Neural cell (in vitro differentiated cells): ENCODE measurements at regions not wholly inside any gene's neighbourhood (a gene's known extent, or its start where the extent isn't known, plus 50 kb on each side); places are given as distances from the start of the nearest gene placed in this dataset.

Source experiments
- H2AFZ ChIP-seq: fragments of 200-600, 300-800 bp; sonication (generic), shearing (Covaris generic); 2 replicates; pipeline ENCODE4 v1.6.0; 2014; ENCODE audit warnings: low read depth, mild to moderate bottlenecking, antibody characterized with exemption, low read length, moderate library complexity
- H3F3A ChIP-seq: fragments of 200-600 bp; shearing (Covaris generic); 2 replicates; pipeline ENCODE4 v1.6.1; 2016; ENCODE audit warnings: mild to moderate bottlenecking, moderate library complexity, mixed read lengths, antibody characterized with exemption, low read length; ENCODE audit not compliant: insufficient read depth, poor library complexity, severe bottlenecking
- H3K27ac ChIP-seq: fragments of 200-600, 300-800 bp; sonication (generic), shearing (Covaris generic); 2 replicates; pipeline ENCODE4 v1.5.1; 2014; ENCODE audit warnings: mild to moderate bottlenecking, low read length, moderate library complexity
- H3K27me3 ChIP-seq: fragments of 300-800, 200-600 bp; sonication (generic), shearing (Covaris generic); 2 replicates; pipeline ENCODE4 v1.6.0; 2014; ENCODE audit warnings: mild to moderate bottlenecking, low read depth, low read length, moderate library complexity; ENCODE audit not compliant: insufficient read depth
- H3K36me3 ChIP-seq: fragments of 300-800, 200-600 bp; sonication (generic), shearing (Covaris generic); 2 replicates; pipeline ENCODE4 v1.5.1; 2014; ENCODE audit warnings: mild to moderate bottlenecking, antibody characterized with exemption, low read length, moderate library complexity; ENCODE audit not compliant: insufficient read depth
- H3K4me2 ChIP-seq: fragments of 300-800, 200-600 bp; sonication (generic), shearing (Covaris generic); 2 replicates; pipeline ENCODE4 v1.6.0; 2014; ENCODE audit warnings: mild to moderate bottlenecking, low read length
- H3K4me3 ChIP-seq: fragments of 300-800, 200-600 bp; sonication (generic), shearing (Covaris generic); 2 replicates; pipeline ENCODE4 v1.5.1; 2014; ENCODE audit warnings: mild to moderate bottlenecking, low read length, moderate library complexity
- H3K79me2 ChIP-seq: fragments of 200-600 bp; shearing (Covaris generic); replicated peaks from 2 replicates; pipeline ENCODE4 v1.6.0; 2014; ENCODE audit warnings: mild to moderate bottlenecking, low read length, moderate library complexity; ENCODE audit not compliant: insufficient read depth
- H3K9ac ChIP-seq: fragments of 300-800, 200-600 bp; sonication (generic), shearing (Covaris generic); 2 replicates; pipeline ENCODE4 v1.6.1; 2016; ENCODE audit warnings: mild to moderate bottlenecking, low read length, mixed read lengths
- H3K9me2 ChIP-seq: fragments of 200-600 bp; shearing (Covaris generic); 2 replicates; pipeline ENCODE4 v1.6.1; 2016; ENCODE audit warnings: mild to moderate bottlenecking, low read length, mixed read lengths; ENCODE audit not compliant: insufficient read depth
- H3K9me3 ChIP-seq: fragments of 200-600, 300-800 bp; sonication (generic), shearing (Covaris generic); 2 replicates; pipeline ENCODE4 v1.6.1; 2016; ENCODE audit warnings: mild to moderate bottlenecking, mixed run types, low read length, moderate library complexity, mixed read lengths
- H4K20me1 ChIP-seq: fragments of 200-600 bp; shearing (Covaris generic); 2 replicates; pipeline ENCODE4 v1.6.1; 2016; ENCODE audit warnings: mild to moderate bottlenecking, mixed run types; ENCODE audit not compliant: insufficient read depth
- EP300 ChIP-seq: fragments of 450-650 bp; conservative IDR thresholded peaks from 2 replicates; pipeline ENCODE4 v1.6.1; 2014; ENCODE audit warnings: antibody characterized with exemption, mild to moderate bottlenecking, moderate library complexity; ENCODE audit not compliant: poor library complexity, severe bottlenecking
- EZH2 ChIP-seq: fragments of 200-600, 300-800 bp; shearing (Covaris generic), sonication (generic); IDR thresholded peaks from 2 replicates; pipeline ENCODE4 v1.6.1; 2014; ENCODE audit warnings: antibody characterized with exemption, low read length, borderline replicate concordance, mild to moderate bottlenecking; ENCODE audit not compliant: insufficient read depth, poor library complexity, severe bottlenecking
- MXI1 ChIP-seq: fragments of 450-650 bp; conservative IDR thresholded peaks from 2 replicates; pipeline ENCODE4 v1.6.1; 2014; ENCODE audit warnings: antibody characterized with exemption, mild to moderate bottlenecking; ENCODE audit not compliant: poor library complexity, severe bottlenecking
- POLR2AphosphoS5 ChIP-seq: IDR thresholded peaks from 2 replicates; pipeline ENCODE4 v1.6.1; 2012
- RAD21 ChIP-seq: fragments of 450-650 bp; conservative IDR thresholded peaks from 2 replicates; pipeline ENCODE4 v1.6.1; 2014; ENCODE audit warnings: antibody characterized with exemption, mild to moderate bottlenecking, moderate library complexity
- SMC3 ChIP-seq: fragments of 450-650 bp; conservative IDR thresholded peaks from 2 replicates; pipeline ENCODE4 v1.6.1; 2014; ENCODE audit warnings: antibody characterized with exemption, mild to moderate bottlenecking, moderate library complexity; ENCODE audit not compliant: poor library complexity
- TAF1 ChIP-seq: IDR thresholded peaks from 2 replicates; pipeline ENCODE4 v1.6.1; 2012; ENCODE audit warnings: low read depth
- TF ChIP-seq, protein P1 (sequence below): fragments of 450-650 bp; IDR thresholded peaks from 2 replicates; pipeline ENCODE4 v1.5.1; 2014; ENCODE audit warnings: antibody characterized with exemption, mild to moderate bottlenecking, moderate library complexity; ENCODE audit not compliant: poor library complexity, severe bottlenecking
- TF ChIP-seq, protein P2 (sequence below): IDR thresholded peaks from 2 replicates; pipeline ENCODE4 v1.6.1; 2012; ENCODE audit warnings: borderline replicate concordance

DNA sequence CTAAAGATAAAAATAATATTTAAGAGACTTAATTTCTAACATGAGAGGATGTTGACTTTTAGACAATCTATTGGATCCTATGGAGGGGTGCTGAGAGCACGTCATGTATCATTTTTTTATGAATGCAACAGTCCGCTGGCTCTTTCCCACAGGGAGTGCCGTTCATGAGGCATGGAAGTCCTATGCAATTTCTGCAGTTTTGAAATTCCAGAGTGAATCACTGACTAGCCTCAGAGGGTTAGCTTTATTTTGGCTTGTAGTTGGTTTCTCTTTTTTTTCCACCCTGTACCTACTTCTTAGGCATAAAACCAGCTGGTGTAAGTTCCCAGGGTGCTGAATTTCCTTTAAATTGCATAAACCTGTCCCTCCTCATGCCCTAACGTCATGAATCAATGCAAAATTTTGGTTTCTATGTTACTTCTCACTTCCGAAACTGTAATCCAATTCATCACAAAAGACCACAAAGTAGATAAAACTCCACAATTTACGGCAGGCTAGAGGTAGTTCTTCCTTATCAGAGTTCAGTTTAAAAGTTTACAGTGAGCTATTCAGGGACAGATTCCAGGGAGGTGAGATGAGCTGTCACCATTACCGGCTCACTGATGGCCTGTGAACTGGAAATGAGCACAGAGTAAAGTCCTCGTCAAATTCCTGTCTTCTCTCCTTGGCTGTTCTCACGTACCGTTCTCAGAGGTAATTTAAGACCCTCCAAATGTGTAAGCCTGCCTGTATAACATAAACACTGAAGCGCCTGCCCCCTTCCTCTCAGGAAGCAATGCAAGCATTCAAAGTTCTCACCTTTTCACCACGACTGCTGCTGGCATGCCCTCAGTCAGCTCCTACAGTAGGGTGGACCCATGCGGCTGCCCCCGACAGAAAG lies 216.6 kb upstream of the SLC10A2 start:
- H3K79me2 ChIP-seq, result no peaks in the 10 kb centered on the region
- H3K4me3 ChIP-seq, result no peak overlapping the region
- H3K9me3 ChIP-seq, result no peaks in the 10 kb centered on the region
- H2AFZ ChIP-seq, result no peak overlapping the region
- H3F3A ChIP-seq, result no peaks in the 10 kb centered on the region
- no peaks in the 10 kb centered on the region for H3K36me3 ChIP-seq
- no peak overlapping the region for H3K27ac ChIP-seq
- H3K9me2 ChIP-seq, result no peaks in the 10 kb centered on the region
- no peaks in the 10 kb centered on the region for H3K27me3 ChIP-seq
- H3K4me2 ChIP-seq, result no peak overlapping the region
- TF ChIP-seq RAD21 (no peak), MXI1 (no peak), SMC3 (no peak), POLR2AphosphoS5 (no peak), EZH2 (no peak), EP300 (no peak), TAF1 (no peak)
- TF ChIP-seq, protein P1, sequence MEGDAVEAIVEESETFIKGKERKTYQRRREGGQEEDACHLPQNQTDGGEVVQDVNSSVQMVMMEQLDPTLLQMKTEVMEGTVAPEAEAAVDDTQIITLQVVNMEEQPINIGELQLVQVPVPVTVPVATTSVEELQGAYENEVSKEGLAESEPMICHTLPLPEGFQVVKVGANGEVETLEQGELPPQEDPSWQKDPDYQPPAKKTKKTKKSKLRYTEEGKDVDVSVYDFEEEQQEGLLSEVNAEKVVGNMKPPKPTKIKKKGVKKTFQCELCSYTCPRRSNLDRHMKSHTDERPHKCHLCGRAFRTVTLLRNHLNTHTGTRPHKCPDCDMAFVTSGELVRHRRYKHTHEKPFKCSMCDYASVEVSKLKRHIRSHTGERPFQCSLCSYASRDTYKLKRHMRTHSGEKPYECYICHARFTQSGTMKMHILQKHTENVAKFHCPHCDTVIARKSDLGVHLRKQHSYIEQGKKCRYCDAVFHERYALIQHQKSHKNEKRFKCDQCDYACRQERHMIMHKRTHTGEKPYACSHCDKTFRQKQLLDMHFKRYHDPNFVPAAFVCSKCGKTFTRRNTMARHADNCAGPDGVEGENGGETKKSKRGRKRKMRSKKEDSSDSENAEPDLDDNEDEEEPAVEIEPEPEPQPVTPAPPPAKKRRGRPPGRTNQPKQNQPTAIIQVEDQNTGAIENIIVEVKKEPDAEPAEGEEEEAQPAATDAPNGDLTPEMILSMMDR, result no peak
- TF ChIP-seq, protein P2, sequence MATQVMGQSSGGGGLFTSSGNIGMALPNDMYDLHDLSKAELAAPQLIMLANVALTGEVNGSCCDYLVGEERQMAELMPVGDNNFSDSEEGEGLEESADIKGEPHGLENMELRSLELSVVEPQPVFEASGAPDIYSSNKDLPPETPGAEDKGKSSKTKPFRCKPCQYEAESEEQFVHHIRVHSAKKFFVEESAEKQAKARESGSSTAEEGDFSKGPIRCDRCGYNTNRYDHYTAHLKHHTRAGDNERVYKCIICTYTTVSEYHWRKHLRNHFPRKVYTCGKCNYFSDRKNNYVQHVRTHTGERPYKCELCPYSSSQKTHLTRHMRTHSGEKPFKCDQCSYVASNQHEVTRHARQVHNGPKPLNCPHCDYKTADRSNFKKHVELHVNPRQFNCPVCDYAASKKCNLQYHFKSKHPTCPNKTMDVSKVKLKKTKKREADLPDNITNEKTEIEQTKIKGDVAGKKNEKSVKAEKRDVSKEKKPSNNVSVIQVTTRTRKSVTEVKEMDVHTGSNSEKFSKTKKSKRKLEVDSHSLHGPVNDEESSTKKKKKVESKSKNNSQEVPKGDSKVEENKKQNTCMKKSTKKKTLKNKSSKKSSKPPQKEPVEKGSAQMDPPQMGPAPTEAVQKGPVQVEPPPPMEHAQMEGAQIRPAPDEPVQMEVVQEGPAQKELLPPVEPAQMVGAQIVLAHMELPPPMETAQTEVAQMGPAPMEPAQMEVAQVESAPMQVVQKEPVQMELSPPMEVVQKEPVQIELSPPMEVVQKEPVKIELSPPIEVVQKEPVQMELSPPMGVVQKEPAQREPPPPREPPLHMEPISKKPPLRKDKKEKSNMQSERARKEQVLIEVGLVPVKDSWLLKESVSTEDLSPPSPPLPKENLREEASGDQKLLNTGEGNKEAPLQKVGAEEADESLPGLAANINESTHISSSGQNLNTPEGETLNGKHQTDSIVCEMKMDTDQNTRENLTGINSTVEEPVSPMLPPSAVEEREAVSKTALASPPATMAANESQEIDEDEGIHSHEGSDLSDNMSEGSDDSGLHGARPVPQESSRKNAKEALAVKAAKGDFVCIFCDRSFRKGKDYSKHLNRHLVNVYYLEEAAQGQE, result no peak
- H4K20me1 ChIP-seq, result no peaks in the 10 kb centered on the region
- no peak overlapping the region for H3K9ac ChIP-seq

DNA sequence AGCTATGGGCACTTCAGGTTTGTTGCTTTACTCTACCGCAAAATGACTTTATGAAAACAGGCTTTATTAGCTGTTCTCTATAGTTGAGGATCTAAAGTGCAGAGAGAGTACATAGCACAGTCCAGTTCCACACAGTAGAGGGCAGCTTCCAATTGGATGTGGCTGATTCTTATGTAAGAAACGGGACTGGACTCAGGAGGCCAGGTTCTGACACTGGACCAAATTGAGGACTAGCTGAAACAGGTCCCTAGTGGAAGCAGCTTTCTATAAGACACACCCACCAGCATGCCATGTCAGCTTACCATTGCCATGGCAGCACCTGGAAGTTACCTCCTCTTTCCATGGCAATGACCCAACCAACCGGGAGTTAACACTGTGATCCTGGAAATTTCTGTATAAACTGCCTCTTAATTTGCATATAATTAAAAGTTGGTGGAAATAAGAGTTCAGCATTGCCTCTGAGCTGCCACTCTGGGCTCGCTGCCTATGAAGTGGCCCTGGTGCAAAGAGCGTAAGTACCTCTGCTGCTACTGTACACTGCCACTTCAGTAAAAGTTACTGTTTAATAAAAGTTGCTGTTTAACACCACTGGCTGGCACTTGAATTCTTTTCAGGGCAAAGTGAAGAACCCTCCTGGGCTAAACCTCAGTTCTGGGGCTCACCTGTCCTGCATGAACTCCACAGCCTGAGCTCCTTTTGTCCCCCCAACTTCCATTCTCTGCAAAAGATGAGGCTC lies 211.9 kb upstream of the SLC10A2 start:
- TF ChIP-seq RAD21 (no peak), EP300 (no peak), SMC3 (no peak), MXI1 (no peak), TAF1 (no peak), EZH2 (no peak), POLR2AphosphoS5 (no peak)
- TF ChIP-seq, protein P2, result no peak
- TF ChIP-seq, protein P1, result no peak
- Histone ChIP-seq H3K27me3 (no peaks in the 10 kb centered on the region), H4K20me1 (no peaks in the 10 kb centered on the region), H3K4me2 (no peak overlapping the region), H3K9me2 (no peaks in the 10 kb centered on the region), H3K27ac (no peak overlapping the region), H3K79me2 (no peaks in the 10 kb centered on the region), H3K36me3 (no peaks in the 10 kb centered on the region), H3F3A (no peaks in the 10 kb centered on the region), H3K4me3 (no peak overlapping the region), H3K9me3 (no peaks in the 10 kb centered on the region), H2AFZ (no peak overlapping the region), H3K9ac (no peak overlapping the region)
